ENCODE measurements at regions not wholly inside any gene's neighbourhood (a gene's known extent, or its start where the extent isn't known, plus 50 kb on each side); places are given as distances from the start of the nearest gene placed in this dataset.

DNA sequence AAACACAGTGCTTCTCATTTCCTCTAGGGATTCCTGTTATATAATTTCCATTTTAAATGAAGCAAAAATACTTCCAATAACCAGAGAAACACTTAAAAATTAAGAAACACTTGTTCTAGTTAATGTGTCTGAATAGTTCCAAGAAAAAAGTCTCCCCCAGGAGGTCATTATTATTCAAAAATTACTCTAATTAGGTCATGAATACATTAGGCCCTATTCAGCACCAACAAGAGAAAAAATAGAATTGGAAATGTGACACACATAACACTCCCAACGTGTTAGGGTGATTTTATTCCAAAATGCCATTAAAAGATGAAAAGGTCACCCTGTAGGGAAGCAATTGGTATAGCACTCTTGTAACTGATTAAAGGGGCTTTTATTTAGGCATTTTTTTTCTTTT, 382.1 kb downstream of the TUSC7 start:
- Histone ChIP-seq H3K27me3 (ENCODE audit: insufficient read depth, low read depth) (no peaks in the 10 kb centered on the region), H3K4me3 (no peak overlapping the region), H3K36me3 (ENCODE audit: low read depth) (no peaks in the 10 kb centered on the region), H2AFZ (no peak overlapping the region), H3K27ac (no peak overlapping the region), H3K4me1 (replicated peaks; ENCODE audit: insufficient read depth) (no peaks in the 10 kb centered on the region), H3K9me2 (ENCODE audit: insufficient read depth) (no peaks in the 10 kb centered on the region), H4K20me1 (ENCODE audit: insufficient read depth) (no peaks in the 10 kb centered on the region), H3F3A (ENCODE audit: insufficient read depth, low read depth) (no peaks in the 10 kb centered on the region), H3K9me3 (ENCODE audit: insufficient read depth, low read depth) (no peaks in the 10 kb centered on the region), H3K79me2 (ENCODE audit: low read depth) (no peaks in the 10 kb centered on the region), H3K4me2 (no peak overlapping the region)
- intact Hi-C loops (cut with micrococcal nuclease; ENCODE audit: unreplicated experiment), result no loop called here
- no TSS peak for BruUV-seq (replicated peaks)
- POLR2A ChIA-PET (ENCODE audit: unreplicated experiment), result no interaction called here
- no peak for DNase-seq
- TF ChIP-seq EZH2 (IDR thresholded peaks at IDR 0.05; ENCODE audit: low read depth), result no peak
- TF ChIP-seq, protein P1, sequence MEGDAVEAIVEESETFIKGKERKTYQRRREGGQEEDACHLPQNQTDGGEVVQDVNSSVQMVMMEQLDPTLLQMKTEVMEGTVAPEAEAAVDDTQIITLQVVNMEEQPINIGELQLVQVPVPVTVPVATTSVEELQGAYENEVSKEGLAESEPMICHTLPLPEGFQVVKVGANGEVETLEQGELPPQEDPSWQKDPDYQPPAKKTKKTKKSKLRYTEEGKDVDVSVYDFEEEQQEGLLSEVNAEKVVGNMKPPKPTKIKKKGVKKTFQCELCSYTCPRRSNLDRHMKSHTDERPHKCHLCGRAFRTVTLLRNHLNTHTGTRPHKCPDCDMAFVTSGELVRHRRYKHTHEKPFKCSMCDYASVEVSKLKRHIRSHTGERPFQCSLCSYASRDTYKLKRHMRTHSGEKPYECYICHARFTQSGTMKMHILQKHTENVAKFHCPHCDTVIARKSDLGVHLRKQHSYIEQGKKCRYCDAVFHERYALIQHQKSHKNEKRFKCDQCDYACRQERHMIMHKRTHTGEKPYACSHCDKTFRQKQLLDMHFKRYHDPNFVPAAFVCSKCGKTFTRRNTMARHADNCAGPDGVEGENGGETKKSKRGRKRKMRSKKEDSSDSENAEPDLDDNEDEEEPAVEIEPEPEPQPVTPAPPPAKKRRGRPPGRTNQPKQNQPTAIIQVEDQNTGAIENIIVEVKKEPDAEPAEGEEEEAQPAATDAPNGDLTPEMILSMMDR (conservative IDR thresholded peaks at IDR 0.05), result no peak
- CTCF ChIA-PET, result no interaction called here

DNA sequence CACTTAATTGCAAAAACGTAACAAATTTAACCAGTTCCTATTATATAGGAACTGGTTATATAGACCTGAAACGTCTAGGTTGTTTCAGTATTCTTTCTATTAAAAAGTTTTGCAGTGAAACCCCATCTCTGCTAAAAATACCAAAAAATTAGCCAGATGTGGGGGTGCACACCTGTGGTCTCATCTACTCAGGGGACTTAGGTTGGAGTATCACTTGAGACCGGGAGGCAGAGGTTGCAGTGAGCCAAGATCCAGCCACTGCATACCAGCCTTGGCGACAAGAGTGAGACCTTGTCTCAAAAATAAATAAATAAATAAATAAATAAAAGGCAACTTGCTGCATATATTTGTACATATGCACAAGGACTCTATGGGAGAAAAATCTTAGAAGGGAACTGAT, 387.0 kb downstream of the TUSC7 start:
- no TSS peak for BruUV-seq (replicated peaks)
- H3K4me1 ChIP-seq (replicated peaks; ENCODE audit: insufficient read depth), result no peaks in the 10 kb centered on the region
- no peak overlapping the region for H2AFZ ChIP-seq
- ChIA-PET CTCF (no interaction called here), POLR2A (ENCODE audit: unreplicated experiment) (no interaction called here)
- no peak for DNase-seq
- H3K79me2 ChIP-seq (ENCODE audit: low read depth), result no peaks in the 10 kb centered on the region
- H3K4me2 ChIP-seq, result no peak overlapping the region
- H3K9me3 ChIP-seq (ENCODE audit: insufficient read depth, low read depth), result no peaks in the 10 kb centered on the region
- no peaks in the 10 kb centered on the region for H3F3A ChIP-seq (ENCODE audit: insufficient read depth, low read depth)
- H3K9me2 ChIP-seq (ENCODE audit: insufficient read depth), result no peaks in the 10 kb centered on the region
- TF ChIP-seq, protein P1 (conservative IDR thresholded peaks at IDR 0.05), result no peak
- no peak for TF ChIP-seq EZH2 (IDR thresholded peaks at IDR 0.05; ENCODE audit: low read depth)
- H3K27ac ChIP-seq, result no peak overlapping the region
- intact Hi-C loops (cut with micrococcal nuclease; ENCODE audit: unreplicated experiment), result no loop called here
- no peak overlapping the region for H3K4me3 ChIP-seq
- no peaks in the 10 kb centered on the region for H3K36me3 ChIP-seq (ENCODE audit: low read depth)
- no peaks in the 10 kb centered on the region; the same call in 1 of the 2 replicates for H4K20me1 ChIP-seq (ENCODE audit: insufficient read depth)
- no peaks in the 10 kb centered on the region for H3K27me3 ChIP-seq (ENCODE audit: insufficient read depth, low read depth)

DNA sequence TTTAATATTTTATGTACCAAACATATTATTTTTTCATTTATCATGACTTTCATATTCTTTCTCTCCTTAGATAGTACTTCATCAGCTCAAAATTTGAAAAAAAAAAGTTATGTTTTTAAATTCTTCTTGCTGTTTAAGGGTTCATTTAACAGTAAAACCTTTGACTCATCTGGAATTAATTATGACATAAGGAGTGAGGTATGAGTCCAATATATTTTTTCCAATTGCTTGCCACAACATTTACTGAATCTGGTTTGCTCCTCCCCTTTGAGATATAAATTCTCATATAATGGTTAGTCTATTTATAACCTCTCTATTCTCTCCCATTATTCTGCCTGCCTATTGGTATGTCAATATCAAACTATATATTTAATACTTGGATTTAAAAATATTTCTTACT, 387.8 kb downstream of the TUSC7 start:
- no peaks in the 10 kb centered on the region for H3K79me2 ChIP-seq (ENCODE audit: low read depth)
- TF ChIP-seq, protein P1 (conservative IDR thresholded peaks at IDR 0.05), result no peak
- no peak for TF ChIP-seq EZH2 (IDR thresholded peaks at IDR 0.05; ENCODE audit: low read depth)
- H3K9me3 ChIP-seq (ENCODE audit: insufficient read depth, low read depth), result no peaks in the 10 kb centered on the region
- no peak for DNase-seq
- no peaks in the 10 kb centered on the region for H3K36me3 ChIP-seq (ENCODE audit: low read depth)
- intact Hi-C loops (cut with micrococcal nuclease; ENCODE audit: unreplicated experiment), result no loop called here
- H3K27me3 ChIP-seq (ENCODE audit: insufficient read depth, low read depth), result no peaks in the 10 kb centered on the region
- ChIA-PET POLR2A (ENCODE audit: unreplicated experiment) (no interaction called here), CTCF (no interaction called here)
- H3K4me1 ChIP-seq (replicated peaks; ENCODE audit: insufficient read depth), result no peaks in the 10 kb centered on the region
- H3K9me2 ChIP-seq (ENCODE audit: insufficient read depth), result no peaks in the 10 kb centered on the region
- H4K20me1 ChIP-seq (ENCODE audit: insufficient read depth), result no peaks in the 10 kb centered on the region; the same call in 1 of the 2 replicates
- no peak overlapping the region for H3K27ac ChIP-seq
- no peak overlapping the region for H2AFZ ChIP-seq
- H3K4me2 ChIP-seq, result no peak overlapping the region
- BruUV-seq (replicated peaks), result no TSS peak
- H3K4me3 ChIP-seq, result no peak overlapping the region
- no peaks in the 10 kb centered on the region for H3F3A ChIP-seq (ENCODE audit: insufficient read depth, low read depth)

All from PC-9 (cell line).